Esophagus squamous epithelium (tissue), 4 donors: ENCODE measurements at regions not wholly inside any gene's neighbourhood (a gene's known extent, or its start where the extent isn't known, plus 50 kb on each side); places are given as distances from the start of the nearest gene placed in this dataset.

Experiments used
- CTCF ChIP-seq, 6 experiments: fragments of 450-650 bp in 4 of 6; fragments of 200-600 bp in 2 of 6; sonication (generic) in 2 of 6; IDR thresholded peaks; one replicate each; pipeline ENCODE4 v1.5.1; 2016 to 2019; ENCODE audit warnings: antibody characterized with exemption in 6 of 6, mild to moderate bottlenecking in 4 of 6, moderate library complexity in 4 of 6
- POLR2A ChIP-seq, 4 donors: fragments of 450-650 bp; IDR thresholded peaks; one replicate each; pipeline ENCODE4 v1.6.1; 2017; ENCODE audit warnings: antibody characterized with exemption in 4 of 4, mild to moderate bottlenecking in 4 of 4, moderate library complexity in 3 of 4

GRCh38 chr2:128535953-128536352, 217.3 kb upstream of the HS6ST1 start:
- TF ChIP-seq CTCF (IDR thresholded peaks at IDR 0.05) (no peak), POLR2A (IDR thresholded peaks at IDR 0.05) (no peak)
